HFFc6 (cell line): ENCODE measurements at regions not wholly inside any gene's neighbourhood (a gene's known extent, or its start where the extent isn't known, plus 50 kb on each side); places are given as distances from the start of the nearest gene placed in this dataset.
"Not testable (repeated sequence)": the region's sequence is repeated elsewhere in the genome, so short reads cannot be mapped to it uniquely, and the experiment has no call there.

Source experiments
- DNase-seq: peaks from one replicate; pipeline ENCODE4 v3.0.0-alpha.2; 2018
- H3K27ac Mint-ChIP-seq: 2 replicates; pipeline ENCODE4 v1.8.0; 2020; ENCODE audit warnings: mild to moderate bottlenecking, mixed read lengths
- H3K27me3 Mint-ChIP-seq: 2 replicates; pipeline ENCODE4 v1.8.0; 2021; ENCODE audit warnings: mild to moderate bottlenecking, moderate library complexity, mixed read lengths; ENCODE audit not compliant: insufficient read depth
- H3K36me3 Mint-ChIP-seq: 2 replicates; pipeline ENCODE4 v1.8.0; 2021; ENCODE audit warnings: low read depth, mixed read lengths
- H3K4me1 Mint-ChIP-seq: 2 replicates; pipeline ENCODE4 v1.8.0; 2020; ENCODE audit warnings: low read depth, mixed read lengths
- H3K4me3 Mint-ChIP-seq: 2 replicates; pipeline ENCODE4 v1.8.0; 2020; ENCODE audit warnings: mild to moderate bottlenecking, moderate library complexity, mixed read lengths
- H3K9me3 Mint-ChIP-seq: 2 replicates; pipeline ENCODE4 v1.8.0; 2020; ENCODE audit warnings: mild to moderate bottlenecking, mixed read lengths
- CTCF ChIP-seq: fragments of 200-600 bp; sonication (generic); IDR thresholded peaks from 2 replicates; pipeline ENCODE4 v1.5.0; 2021; ENCODE audit warnings: antibody characterized with exemption, mild to moderate bottlenecking

GRCh38 chr4:174183259-174183658, 100.2 kb downstream of the FBXO8 start:
- no peaks in the 10 kb centered on the region; the same call in none of the 2 replicates for H3K27me3 Mint-ChIP-seq
- no peak for TF ChIP-seq CTCF
- no peak for DNase-seq
- H3K36me3 Mint-ChIP-seq, result no peaks in the 10 kb centered on the region
- H3K4me3 Mint-ChIP-seq, result no peak overlapping the region
- no peaks in the 10 kb centered on the region for H3K9me3 Mint-ChIP-seq
- no peak overlapping the region for H3K27ac Mint-ChIP-seq
- H3K4me1 Mint-ChIP-seq, result no peaks in the 10 kb centered on the region

GRCh38 chr4:174181827-174182226, 101.6 kb downstream of the FBXO8 start:
- Mint-ChIP-seq H3K9me3 (no peaks in the 10 kb centered on the region), H3K4me3 (no peak overlapping the region), H3K36me3 (no peaks in the 10 kb centered on the region), H3K4me1 (no peaks in the 10 kb centered on the region), H3K27ac (no peak overlapping the region), H3K27me3 (no peaks in the 10 kb centered on the region; the same call in 1 of the 2 replicates)
- DNase-seq, result no peak
- peak; percentile 10; the same call in 1 of the 2 replicates for TF ChIP-seq CTCF

- peaks cover 1% of the 10 kb centered on the region for H3K27me3 Mint-ChIP-seq
- H3K36me3 Mint-ChIP-seq, result no peaks in the 10 kb centered on the region
- H3K4me1 Mint-ChIP-seq, result no peaks in the 10 kb centered on the region
- no peak for TF ChIP-seq CTCF
- no peaks in the 10 kb centered on the region for H3K9me3 Mint-ChIP-seq
- no peak overlapping the region for H3K27ac Mint-ChIP-seq
- no peak overlapping the region for H3K4me3 Mint-ChIP-seq
- no peak for DNase-seq
Measured at GRCh38 chr4:174177536-174177935, 105.9 kb downstream of the FBXO8 start.

GRCh38 chr4:174175836-174176235, 107.6 kb downstream of the FBXO8 start:
- H3K36me3 Mint-ChIP-seq, result not testable (repeated sequence)

GRCh38 chr4:174173360-174173759, 110.1 kb downstream of the FBXO8 start:
- TF ChIP-seq CTCF, result no peak
- Mint-ChIP-seq H3K9me3 (no peaks in the 10 kb centered on the region), H3K36me3 (no peaks in the 10 kb centered on the region), H3K4me1 (no peaks in the 10 kb centered on the region), H3K27ac (no peak overlapping the region), H3K27me3 (peaks cover 1% of the 10 kb centered on the region), H3K4me3 (no peak overlapping the region)
- DNase-seq, result no peak

More at GRCh38 chr4:174175836-174176235, 107.6 kb downstream of the FBXO8 start:
- not testable (repeated sequence) for H3K4me1 Mint-ChIP-seq, H3K27me3 Mint-ChIP-seq, H3K9me3 Mint-ChIP-seq, H3K27ac Mint-ChIP-seq, DNase-seq, H3K4me3 Mint-ChIP-seq

- Mint-ChIP-seq H3K36me3 (no peaks in the 10 kb centered on the region), H3K27ac (no peak overlapping the region), H3K27me3 (peaks cover 1% of the 10 kb centered on the region; the same call in 1 of the 2 replicates), H3K4me1 (no peaks in the 10 kb centered on the region), H3K9me3 (no peaks in the 10 kb centered on the region), H3K4me3 (no peak overlapping the region)
- DNase-seq, result no peak
- TF ChIP-seq CTCF, result no peak
Measured at GRCh38 chr4:174172274-174172673, 111.2 kb downstream of the FBXO8 start.
